HepG2 (cell line): ENCODE measurements at regions not wholly inside any gene's neighbourhood (a gene's known extent, or its start where the extent isn't known, plus 50 kb on each side); places are given as distances from the start of the nearest gene placed in this dataset.

Source experiments
- ATAC-seq: fragments of 200-7000 bp; cut with Tn5 transposase; 3 replicates; pipeline ENCODE4 v1.9.1; 2020; ENCODE audit warnings: mild to moderate bottlenecking, moderate library complexity
- BruUV-seq: library from RNA; stranded (reverse); fragments of 400-500 nt; replicated peaks from 2 replicates; lab custom pipeline; 2021; lab: Mats Ljungman, UMichigan
- CTCF ChIA-PET: fragments of 300-600 bp; formaldehyde crosslinking; extraction: SDS; loops from one replicate; lab custom pipeline; 2021; ENCODE audit warnings: low total read pairs, inconsistent platforms, low intra/inter-chr PET ratio; lab: Yijun Ruan, JAX
- POLR2A ChIA-PET: fragments of 350-600 bp; sonication (Branson Sonifier 250); formaldehyde crosslinking; loops from one replicate; lab custom pipeline; 2020; ENCODE audit warnings: antibody characterized with exemption, inconsistent platforms; lab: Yijun Ruan, JAX
- DNase-seq: peaks from one replicate; pipeline ENCODE4 v3.0.0-alpha.2; 2015; ENCODE audit warnings: low spot score
- FAIRE-seq: peaks from 3 replicates; lab custom pipeline; 2011; peaks lifted over from hg19 to GRCh38; lab: Jason Lieb, UNC
- H2AFZ ChIP-seq: one replicate; pipeline ENCODE4 v1.6.1; 2011; ENCODE audit warnings: low read length, inconsistent platforms
- H3K27ac ChIP-seq: fragments of 300-600 bp; 3 replicates; pipeline ENCODE4 v1.8.0; 2011; ENCODE audit warnings: mixed run types, mild to moderate bottlenecking, mixed read lengths, low read length, inconsistent platforms; ENCODE audit not compliant: insufficient read depth; ENCODE audit errors: extremely low read length
- H3K27me3 ChIP-seq, 2 experiments: fragments of 200-600 bp in 1 of 2; 2 replicates in 1 of 2; 3 replicates in 1 of 2; pipeline versions ENCODE4 v1.6.0 to v1.8.0; 2011; ENCODE audit warnings: low read length in 2 of 2, mild to moderate bottlenecking in 2 of 2, moderate library complexity in 2 of 2, inconsistent platforms in 1 of 2; ENCODE audit not compliant: insufficient read depth in 2 of 2, control insufficient read depth in 1 of 2
- H3K36me3 ChIP-seq, 2 experiments: fragments of 200-600 bp in 1 of 2; replicated peaks in 1 of 2; 2 replicates in 1 of 2; 3 replicates in 1 of 2; pipeline versions ENCODE4 v1.5.1 to v1.8.0; 2011; ENCODE audit warnings: low read length in 2 of 2, inconsistent platforms in 1 of 2; ENCODE audit not compliant: insufficient read depth in 2 of 2, control insufficient read depth in 1 of 2
- H3K4me1 ChIP-seq: 2 replicates; pipeline ENCODE4 v1.5.1; 2012; ENCODE audit warnings: low read length, inconsistent platforms; ENCODE audit not compliant: insufficient read depth
- H3K4me2 ChIP-seq: 2 replicates; pipeline ENCODE4 v1.6.0; 2011; ENCODE audit warnings: low read depth, low read length, inconsistent platforms
- H3K4me3 ChIP-seq, 3 experiments: fragments of 200-600 bp in 1 of 3; sonication (generic), shearing (Covaris generic) in 1 of 3; replicated peaks in 1 of 3; 2 replicates each; pipeline ENCODE4 v1.5.1; 2011 to 2016; ENCODE audit warnings: low read length in 3 of 3, inconsistent platforms in 2 of 3, low read depth in 2 of 3, mild to moderate bottlenecking in 2 of 3, control low read depth in 1 of 3, mixed read lengths in 1 of 3; ENCODE audit not compliant: insufficient read depth in 1 of 3
- H3K79me2 ChIP-seq: one replicate; pipeline ENCODE4 v1.6.1; 2011; ENCODE audit warnings: low read length, inconsistent platforms; ENCODE audit not compliant: insufficient read depth
- H3K9ac ChIP-seq: 2 replicates; pipeline ENCODE4 v1.6.0; 2011; ENCODE audit warnings: mild to moderate bottlenecking, low read depth, low read length, inconsistent platforms; ENCODE audit not compliant: insufficient read depth
- H3K9me3 ChIP-seq: 2 replicates; pipeline ENCODE4 v1.5.1; 2012; ENCODE audit warnings: mild to moderate bottlenecking, low read length
- H4K20me1 ChIP-seq: 2 replicates; pipeline ENCODE4 v1.6.0; 2011; ENCODE audit warnings: inconsistent platforms, mild to moderate bottlenecking, low read length, moderate library complexity; ENCODE audit not compliant: insufficient read depth
- HINFP ChIP-seq: sonication (generic); formaldehyde crosslinking; IDR thresholded peaks from 2 replicates; pipeline ENCODE4 v1.4.0; 2020; ENCODE audit warnings: low read depth, mild to moderate bottlenecking, missing genetic modification reagents
- WGBS: methylation state at CpG from one replicate; pipeline ENCODE4 v1.1.6; 2017; ENCODE audit warnings: low lambda C conversion rate; 5-methylcytosine and 5-hydroxymethylcytosine counted together
- in situ Hi-C: cut with HindIII; loops from 2 replicates; pipeline ENCODE4 v1.10.0; 2017; ENCODE audit warnings: low pct_unique_long_range_greater_than_20kb; ENCODE audit not compliant: extremely low pct_ligation_motif_present
- intact Hi-C: fragments of 100-400 bp; cut with micrococcal nuclease; formaldehyde crosslinking; loops from one replicate; pipeline ENCODE4 v1.10.0; 2022; ENCODE audit not compliant: unreplicated experiment
- TF ChIP-seq, protein P1 (sequence below): IDR thresholded peaks from 2 replicates; pipeline ENCODE4 v1.6.1; 2012; ENCODE audit warnings: inconsistent platforms
- TF ChIP-seq, protein P2 (sequence below): sonication (generic); formaldehyde crosslinking; IDR thresholded peaks from 2 replicates; pipeline ENCODE4 v1.5.1; 2020; ENCODE audit warnings: missing genetic modification reagents, mild to moderate bottlenecking, borderline replicate concordance

GRCh38 chr15:62639906-62640605 lies 402.5 kb upstream of the TPM1 start:
- ChIA-PET CTCF (no interaction called here), POLR2A (no interaction called here)
- in situ Hi-C loops (no loop called here), intact Hi-C loops (no loop called here)
- no peak for FAIRE-seq
- Histone ChIP-seq H3K4me2 (no peak overlapping the region), H3K9me3 (no peaks in the 10 kb centered on the region), H4K20me1 (no peaks in the 10 kb centered on the region), H3K4me3 (no peak overlapping the region), H2AFZ (no peak overlapping the region), H3K36me3 (no peaks in the 10 kb centered on the region), H3K79me2 (no peaks in the 10 kb centered on the region), H3K27ac (no peak overlapping the region), H3K4me1 (peaks cover 30% of the 10 kb centered on the region), H3K27me3 (no peaks in the 10 kb centered on the region), H3K9ac (no peak overlapping the region)
- no peak for TF ChIP-seq HINFP (CRISPR knock-in tag)
- TF ChIP-seq, protein P1, sequence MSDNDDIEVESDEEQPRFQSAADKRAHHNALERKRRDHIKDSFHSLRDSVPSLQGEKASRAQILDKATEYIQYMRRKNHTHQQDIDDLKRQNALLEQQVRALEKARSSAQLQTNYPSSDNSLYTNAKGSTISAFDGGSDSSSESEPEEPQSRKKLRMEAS, result no peak
- TF ChIP-seq, protein P2, sequence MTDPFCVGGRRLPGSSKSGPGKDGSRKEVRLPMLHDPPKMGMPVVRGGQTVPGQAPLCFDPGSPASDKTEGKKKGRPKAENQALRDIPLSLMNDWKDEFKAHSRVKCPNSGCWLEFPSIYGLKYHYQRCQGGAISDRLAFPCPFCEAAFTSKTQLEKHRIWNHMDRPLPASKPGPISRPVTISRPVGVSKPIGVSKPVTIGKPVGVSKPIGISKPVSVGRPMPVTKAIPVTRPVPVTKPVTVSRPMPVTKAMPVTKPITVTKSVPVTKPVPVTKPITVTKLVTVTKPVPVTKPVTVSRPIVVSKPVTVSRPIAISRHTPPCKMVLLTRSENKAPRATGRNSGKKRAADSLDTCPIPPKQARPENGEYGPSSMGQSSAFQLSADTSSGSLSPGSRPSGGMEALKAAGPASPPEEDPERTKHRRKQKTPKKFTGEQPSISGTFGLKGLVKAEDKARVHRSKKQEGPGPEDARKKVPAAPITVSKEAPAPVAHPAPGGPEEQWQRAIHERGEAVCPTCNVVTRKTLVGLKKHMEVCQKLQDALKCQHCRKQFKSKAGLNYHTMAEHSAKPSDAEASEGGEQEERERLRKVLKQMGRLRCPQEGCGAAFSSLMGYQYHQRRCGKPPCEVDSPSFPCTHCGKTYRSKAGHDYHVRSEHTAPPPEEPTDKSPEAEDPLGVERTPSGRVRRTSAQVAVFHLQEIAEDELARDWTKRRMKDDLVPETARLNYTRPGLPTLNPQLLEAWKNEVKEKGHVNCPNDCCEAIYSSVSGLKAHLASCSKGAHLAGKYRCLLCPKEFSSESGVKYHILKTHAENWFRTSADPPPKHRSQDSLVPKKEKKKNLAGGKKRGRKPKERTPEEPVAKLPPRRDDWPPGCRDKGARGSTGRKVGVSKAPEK (CRISPR knock-in tag), result no peak
- WGBS, result 89% methylated on average over 4 of the region's 6 CpGs
- no peak for DNase-seq
- no peak for ATAC-seq
- no TSS peak for BruUV-seq
